ENCODE measurements at regions not wholly inside any gene's neighbourhood (a gene's known extent, or its start where the extent isn't known, plus 50 kb on each side); places are given as distances from the start of the nearest gene placed in this dataset.

GRCh38 chr12:91319071-91319760 is 136.6 kb upstream of the DCN start:
- TF ChIP-seq ZBTB33 (IDR thresholded peaks at IDR 0.05) = no peak
- TF ChIP-seq FOXA1 (IDR thresholded peaks at IDR 0.05) = no peak
- no peak for TF ChIP-seq JUND (IDR thresholded peaks at IDR 0.05)
- no peak for TF ChIP-seq YY1 (IDR thresholded peaks at IDR 0.05)
- TF ChIP-seq GABPA (IDR thresholded peaks at IDR 0.05 in 1 of 2, conservative IDR thresholded peaks at IDR 0.05 in 1 of 2) = no peak
- no peak for TF ChIP-seq FOXA2 (IDR thresholded peaks at IDR 0.05)
- no peak for TF ChIP-seq HNF4G (IDR thresholded peaks at IDR 0.05)
- 71% methylated on average over 2 of the region's 2 CpGs for WGBS
- Histone ChIP-seq H3K27ac (ENCODE audit: low read depth in 1 of 2, low read length in 2 of 2) (no peak overlapping the region), H3K36me3 (ENCODE audit: control insufficient read depth in 4 of 4, insufficient read depth in 3 of 4, low read depth in 1 of 4, low read length in 3 of 4) (no peaks in the 10 kb centered on the region), H3K27me3 (ENCODE audit: control insufficient read depth in 4 of 4, insufficient read depth in 4 of 4, low read length in 3 of 4) (no peaks in the 10 kb centered on the region), H3K9ac (ENCODE audit: low read depth in 1 of 2, low read length in 2 of 2) (no peak overlapping the region), H3K4me3 (ENCODE audit: low read depth in 1 of 3, low read length in 3 of 3) (no peak overlapping the region), H3K9me3 (ENCODE audit: control insufficient read depth in 4 of 4, low read length in 3 of 4) (no peaks in the 10 kb centered on the region), H3K4me1 (ENCODE audit: control insufficient read depth in 4 of 4, insufficient read depth in 4 of 4, low read length in 3 of 4) (peaks cover 0 to 1% (median 0%) of the 10 kb centered on the region in 4 donors)
- no peak for DNase-seq (ENCODE audit: low spot score)

GRCh38 chr12:91317306-91317705 is 134.7 kb upstream of the DCN start:
- Histone ChIP-seq H3K9ac (ENCODE audit: low read depth in 1 of 2, low read length in 2 of 2) (no peak overlapping the region), H3K4me1 (ENCODE audit: control insufficient read depth in 4 of 4, insufficient read depth in 4 of 4, low read length in 3 of 4) (peaks cover 0 to 1% (median 0%) of the 10 kb centered on the region in 4 donors), H3K27me3 (ENCODE audit: control insufficient read depth in 4 of 4, insufficient read depth in 4 of 4, low read length in 3 of 4) (no peaks in the 10 kb centered on the region), H3K27ac (ENCODE audit: low read depth in 1 of 2, low read length in 2 of 2) (no peak overlapping the region), H3K36me3 (ENCODE audit: control insufficient read depth in 4 of 4, insufficient read depth in 3 of 4, low read depth in 1 of 4, low read length in 3 of 4) (no peaks in the 10 kb centered on the region), H3K4me3 (ENCODE audit: low read depth in 1 of 3, low read length in 3 of 3) (no peak overlapping the region), H3K9me3 (ENCODE audit: control insufficient read depth in 4 of 4, low read length in 3 of 4) (peaks cover 0 to 2% (median 0%) of the 10 kb centered on the region in 4 donors)
- TF ChIP-seq MAX (IDR thresholded peaks at IDR 0.05) = no peak
- TF ChIP-seq RAD21 (IDR thresholded peaks at IDR 0.05) = no peak
- TF ChIP-seq CTCF (IDR thresholded peaks at IDR 0.05; ENCODE audit: low read depth, low read length, missing input control) = no peak
- no peak for TF ChIP-seq EGR1 (IDR thresholded peaks at IDR 0.05; ENCODE audit: low read depth in 2 of 2)
- no peak for TF ChIP-seq YY1 (IDR thresholded peaks at IDR 0.05)
- no peak for TF ChIP-seq NR2F2 (IDR thresholded peaks at IDR 0.05)
- no peak for TF ChIP-seq SP1 (IDR thresholded peaks at IDR 0.05)
- TF ChIP-seq FOXA2 (IDR thresholded peaks at IDR 0.05) = no peak
- TF ChIP-seq ZBTB33 (IDR thresholded peaks at IDR 0.05) = no peak
- TF ChIP-seq TAF1 (conservative IDR thresholded peaks at IDR 0.05) = no peak
- no peak for TF ChIP-seq ATF3 (IDR thresholded peaks at IDR 0.05)
- TF ChIP-seq HNF4G (IDR thresholded peaks at IDR 0.05) = no peak
- no peak for TF ChIP-seq HNF4A (conservative IDR thresholded peaks at IDR 0.05)
- no peak for TF ChIP-seq RXRA (IDR thresholded peaks at IDR 0.05)
- no peak for TF ChIP-seq JUND (IDR thresholded peaks at IDR 0.05)
- no peak for DNase-seq (ENCODE audit: low spot score)
- WGBS = 62% methylated on average over 3 of the region's 3 CpGs

Measured in liver (tissue), 8 donors.